Posterior cingulate gyrus (tissue), 11 donors: ENCODE measurements at regions not wholly inside any gene's neighbourhood (a gene's known extent, or its start where the extent isn't known, plus 50 kb on each side); places are given as distances from the start of the nearest gene placed in this dataset.

Experiments
- DNase-seq, 10 donors: peaks; one replicate each; pipeline versions ENCODE4 v3.0.0 to v3.0.0-alpha.2; 2020 to 2021; ENCODE audit warnings: mixed read lengths in 3 of 10
- intact Hi-C: fragments of 100-400 bp; cut with DNase I; formaldehyde crosslinking; loops from one replicate; pipeline ENCODE4 v1.15.1; 2023

GRCh38 chr3:21801631-21802030, 50.6 kb upstream of the ZNF385D start:
- intact Hi-C loops, result no loop called here
- DNase-seq, result no peak

- intact Hi-C loops, result no loop called here
- DNase-seq, result no peak
Measured at GRCh38 chr3:21803604-21804003, 52.6 kb upstream of the ZNF385D start.

- intact Hi-C loops, result no loop called here
- no peak for DNase-seq
Measured at GRCh38 chr3:21804330-21804729, 53.3 kb upstream of the ZNF385D start.

- no peak for DNase-seq
- intact Hi-C loops, result no loop called here
Measured at GRCh38 chr3:21806733-21807132, 55.7 kb upstream of the ZNF385D start.

GRCh38 chr3:21825684-21826083, 74.7 kb upstream of the ZNF385D start:
- intact Hi-C loops, result no loop called here
- DNase-seq, result no peak

- intact Hi-C loops, result no loop called here
- DNase-seq, result no peak
Measured at GRCh38 chr3:21826416-21826815, 75.4 kb upstream of the ZNF385D start.

- no peak for DNase-seq
- intact Hi-C loops, result no loop called here
Measured at GRCh38 chr3:21830541-21830940, 79.5 kb upstream of the ZNF385D start.

GRCh38 chr3:21835264-21835663, 84.3 kb upstream of the ZNF385D start:
- intact Hi-C loops, result no loop called here
- no peak for DNase-seq

GRCh38 chr3:21836227-21836626, 85.2 kb upstream of the ZNF385D start:
- DNase-seq, result no peak
- intact Hi-C loops, result no loop called here

GRCh38 chr3:21839176-21839575, 88.2 kb upstream of the ZNF385D start:
- no peak for DNase-seq
- intact Hi-C loops, result no loop called here

- no peak for DNase-seq
- intact Hi-C loops, result no loop called here
Measured at GRCh38 chr3:21839592-21839991, 88.6 kb upstream of the ZNF385D start.

GRCh38 chr3:21847005-21847404, 96.0 kb upstream of the ZNF385D start:
- intact Hi-C loops, result no loop called here
- DNase-seq, result no peak

- DNase-seq, result no peak
- intact Hi-C loops, result no loop called here
Measured at GRCh38 chr3:21859124-21860081, 108.4 kb upstream of the ZNF385D start.

GRCh38 chr3:21860082-21860475, 109.1 kb upstream of the ZNF385D start:
- DNase-seq, result no peak
- intact Hi-C loops, result no loop called here

GRCh38 chr3:21860657-21861056, 109.6 kb upstream of the ZNF385D start:
- DNase-seq, result no peak
- intact Hi-C loops, result no loop called here

GRCh38 chr3:21876782-21877181, 125.8 kb upstream of the ZNF385D start:
- intact Hi-C loops, result no loop called here
- DNase-seq, result no peak

GRCh38 chr3:21877214-21877754, 126.3 kb upstream of the ZNF385D start:
- intact Hi-C loops, result no loop called here

GRCh38 chr3:21879184-21879886, 128.3 kb upstream of the ZNF385D start:
- no peak for DNase-seq
- intact Hi-C loops, result no loop called here

More at GRCh38 chr3:21877214-21877754, 126.3 kb upstream of the ZNF385D start:
- no peak for DNase-seq

GRCh38 chr3:21888656-21889055, 137.6 kb upstream of the ZNF385D start:
- peak in 1 of 10 donors; percentile 22 for DNase-seq
- intact Hi-C loops, result no loop called here

- no peak for DNase-seq
Measured at GRCh38 chr3:21889166-21889565, 138.2 kb upstream of the ZNF385D start.

GRCh38 chr3:21892104-21892503, 141.1 kb upstream of the ZNF385D start:
- peak in 1 of 10 donors; percentile 18 for DNase-seq
- intact Hi-C loops, result loop anchor here (10.0 kb wide), 2 partner anchors 1377 to 1667 kb away; no protein-coding TSS in a partner anchor

More at GRCh38 chr3:21889166-21889565, 138.2 kb upstream of the ZNF385D start:
- intact Hi-C loops, result no loop called here
